ENCODE measurements at regions not wholly inside any gene's neighbourhood (a gene's known extent, or its start where the extent isn't known, plus 50 kb on each side); places are given as distances from the start of the nearest gene placed in this dataset.
"Not testable (repeated sequence)": the region's sequence is repeated elsewhere in the genome, so short reads cannot be mapped to it uniquely, and the experiment has no call there.

GRCh38 chr4:64068096-64068495 is 341.2 kb downstream of the TECRL start:
- DNase-seq = no peak
- Histone ChIP-seq H3K27me3 (ENCODE audit: control insufficient read depth, insufficient read depth, low read length) (no peaks in the 10 kb centered on the region), H3K4me3 (ENCODE audit: low read length in 3 of 3) (no peak overlapping the region), H3K27ac (ENCODE audit: low read depth in 2 of 2, low read length in 2 of 2) (no peak overlapping the region), H3K36me3 (ENCODE audit: control insufficient read depth in 2 of 3, insufficient read depth in 3 of 3, low read length in 3 of 3) (no peaks in the 10 kb centered on the region), H3K9me3 (ENCODE audit: control insufficient read depth in 2 of 3, insufficient read depth in 1 of 3, low read length in 3 of 3) (no peaks in the 10 kb centered on the region), H3K9ac (ENCODE audit: low read length in 3 of 3) (no peak overlapping the region), H3K4me1 (ENCODE audit: control insufficient read depth in 2 of 3, insufficient read depth in 2 of 3, low read depth in 1 of 3, low read length in 3 of 3) (no peaks in the 10 kb centered on the region)
- intact Hi-C loops (cut with DNase I) = no loop called here
- FAIRE-seq = no peak
- no peak for TF ChIP-seq CTCF (IDR thresholded peaks at IDR 0.05; ENCODE audit: borderline replicate concordance, extremely low read depth, insufficient read depth)

- no peak for TF ChIP-seq CTCF (IDR thresholded peaks at IDR 0.05; ENCODE audit: borderline replicate concordance, extremely low read depth, insufficient read depth)
- no peak for DNase-seq
Measured at GRCh38 chr4:64062991-64063390, 346.3 kb downstream of the TECRL start.

DNA sequence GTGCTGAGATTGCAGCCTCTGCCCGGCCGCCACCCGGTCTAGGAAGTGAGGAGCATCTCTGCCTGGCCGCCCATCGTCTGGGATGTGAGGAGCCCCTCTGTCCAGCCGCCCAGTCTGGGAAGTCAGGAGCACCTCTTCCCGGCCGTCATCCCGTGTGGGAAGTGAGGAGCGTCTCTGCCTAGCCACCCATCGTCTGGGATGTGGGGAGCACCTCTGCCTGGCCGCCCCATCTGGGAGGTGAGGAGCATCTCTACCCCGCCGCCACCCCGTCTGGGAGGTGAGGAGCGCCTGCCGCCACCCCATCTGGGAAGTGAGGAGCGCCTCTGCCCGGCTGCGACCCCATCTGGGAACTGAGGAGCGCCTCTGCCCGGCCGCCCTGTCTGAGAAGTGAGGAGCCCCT is 372.2 kb downstream of the TECRL start:
- H3K9me3 ChIP-seq (ENCODE audit: control insufficient read depth in 2 of 3, insufficient read depth in 1 of 3, low read length in 3 of 3); H3K4me1 ChIP-seq (ENCODE audit: control insufficient read depth in 2 of 3, insufficient read depth in 2 of 3, low read depth in 1 of 3, low read length in 3 of 3); H3K27ac ChIP-seq (ENCODE audit: low read depth in 2 of 2, low read length in 2 of 2); intact Hi-C loops (cut with DNase I); H3K27me3 ChIP-seq (ENCODE audit: control insufficient read depth, insufficient read depth, low read length); H3K36me3 ChIP-seq (ENCODE audit: control insufficient read depth in 2 of 3, insufficient read depth in 3 of 3, low read length in 3 of 3); H3K9ac ChIP-seq (ENCODE audit: low read length in 3 of 3); H3K4me3 ChIP-seq (ENCODE audit: low read length in 3 of 3); FAIRE-seq: not testable (repeated sequence)
- DNase-seq = peak in 1 of 5 donors; percentile 70

More at GRCh38 chr4:64062991-64063390, 346.3 kb downstream of the TECRL start:
- Histone ChIP-seq H3K4me3 (ENCODE audit: low read length in 3 of 3) (no peak overlapping the region), H3K9ac (ENCODE audit: low read length in 3 of 3) (no peak overlapping the region), H3K27ac (ENCODE audit: low read depth in 2 of 2, low read length in 2 of 2) (no peak overlapping the region), H3K36me3 (ENCODE audit: control insufficient read depth in 2 of 3, insufficient read depth in 3 of 3, low read length in 3 of 3) (no peaks in the 10 kb centered on the region), H3K27me3 (ENCODE audit: control insufficient read depth, insufficient read depth, low read length) (no peaks in the 10 kb centered on the region), H3K4me1 (ENCODE audit: control insufficient read depth in 2 of 3, insufficient read depth in 2 of 3, low read depth in 1 of 3, low read length in 3 of 3) (no peaks in the 10 kb centered on the region), H3K9me3 (ENCODE audit: control insufficient read depth in 2 of 3, insufficient read depth in 1 of 3, low read length in 3 of 3) (no peaks in the 10 kb centered on the region)
- intact Hi-C loops (cut with DNase I) = no loop called here
- no peak for FAIRE-seq

DNA sequence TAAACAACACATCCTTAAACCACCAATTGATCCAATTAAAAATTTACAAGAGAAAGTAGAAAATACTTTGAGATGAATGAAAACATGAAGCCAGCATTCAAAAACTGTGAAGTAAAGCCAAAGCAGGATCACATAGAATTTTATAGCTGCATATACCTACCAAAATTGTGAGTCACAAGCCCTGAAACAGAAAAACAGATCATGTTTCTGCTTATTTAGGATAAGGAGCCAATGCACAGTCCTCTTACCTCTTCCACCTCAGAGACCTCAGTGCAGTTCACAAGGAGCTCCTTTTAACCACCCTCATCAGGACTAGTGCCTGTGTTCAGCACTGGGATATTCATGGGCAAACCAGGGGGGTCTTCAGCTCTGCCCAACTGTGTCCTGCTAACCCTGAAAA is 386.7 kb downstream of the TECRL start:
- Histone ChIP-seq H3K4me1 (ENCODE audit: control insufficient read depth in 2 of 3, insufficient read depth in 2 of 3, low read depth in 1 of 3, low read length in 3 of 3) (no peaks in the 10 kb centered on the region), H3K27me3 (ENCODE audit: control insufficient read depth, insufficient read depth, low read length) (no peaks in the 10 kb centered on the region), H3K27ac (ENCODE audit: low read depth in 2 of 2, low read length in 2 of 2) (no peak overlapping the region), H3K9ac (ENCODE audit: low read length in 3 of 3) (no peak overlapping the region), H3K4me3 (ENCODE audit: low read length in 3 of 3) (no peak overlapping the region), H3K9me3 (ENCODE audit: control insufficient read depth in 2 of 3, insufficient read depth in 1 of 3, low read length in 3 of 3) (peaks cover 0 to 7% (median 2%) of the 10 kb centered on the region in 3 donors), H3K36me3 (ENCODE audit: control insufficient read depth in 2 of 3, insufficient read depth in 3 of 3, low read length in 3 of 3) (no peaks in the 10 kb centered on the region)
- DNase-seq (no peak), FAIRE-seq (no peak)
- intact Hi-C loops (cut with DNase I) = no loop called here
- no peak for TF ChIP-seq CTCF (IDR thresholded peaks at IDR 0.05; ENCODE audit: borderline replicate concordance, extremely low read depth, insufficient read depth)
